ENCODE measurements at regions not wholly inside any gene's neighbourhood (a gene's known extent, or its start where the extent isn't known, plus 50 kb on each side); places are given as distances from the start of the nearest gene placed in this dataset.

- TF ChIP-seq CTCF (IDR thresholded peaks at IDR 0.05) (no peak), ZFX (IDR thresholded peaks at IDR 0.05; ENCODE audit: borderline replicate concordance) (no peak)
Observed at GRCh38 chr1:227432981-227433380, 114.7 kb upstream of the CDC42BPA start.
